ENCODE measurements at regions not wholly inside any gene's neighbourhood (a gene's known extent, or its start where the extent isn't known, plus 50 kb on each side); places are given as distances from the start of the nearest gene placed in this dataset.

GRCh38 chr9:88713010-88713409 lies 178.0 kb downstream of the NXNL2 start:
- TF ChIP-seq FOXP2 (optimal IDR thresholded peaks at IDR 0.05; ENCODE audit: borderline replicate concordance, extremely low read depth, extremely low read length, insufficient read depth) (no peak), POLR2AphosphoS5 (IDR thresholded peaks at IDR 0.05; ENCODE audit: low read depth, low read length) (no peak), SIN3A (IDR thresholded peaks at IDR 0.05; ENCODE audit: borderline replicate concordance, insufficient read depth, low read length) (no peak), TAF1 (IDR thresholded peaks at IDR 0.05; ENCODE audit: borderline replicate concordance, insufficient read depth, low read length) (no peak)
- TF ChIP-seq, protein P1, sequence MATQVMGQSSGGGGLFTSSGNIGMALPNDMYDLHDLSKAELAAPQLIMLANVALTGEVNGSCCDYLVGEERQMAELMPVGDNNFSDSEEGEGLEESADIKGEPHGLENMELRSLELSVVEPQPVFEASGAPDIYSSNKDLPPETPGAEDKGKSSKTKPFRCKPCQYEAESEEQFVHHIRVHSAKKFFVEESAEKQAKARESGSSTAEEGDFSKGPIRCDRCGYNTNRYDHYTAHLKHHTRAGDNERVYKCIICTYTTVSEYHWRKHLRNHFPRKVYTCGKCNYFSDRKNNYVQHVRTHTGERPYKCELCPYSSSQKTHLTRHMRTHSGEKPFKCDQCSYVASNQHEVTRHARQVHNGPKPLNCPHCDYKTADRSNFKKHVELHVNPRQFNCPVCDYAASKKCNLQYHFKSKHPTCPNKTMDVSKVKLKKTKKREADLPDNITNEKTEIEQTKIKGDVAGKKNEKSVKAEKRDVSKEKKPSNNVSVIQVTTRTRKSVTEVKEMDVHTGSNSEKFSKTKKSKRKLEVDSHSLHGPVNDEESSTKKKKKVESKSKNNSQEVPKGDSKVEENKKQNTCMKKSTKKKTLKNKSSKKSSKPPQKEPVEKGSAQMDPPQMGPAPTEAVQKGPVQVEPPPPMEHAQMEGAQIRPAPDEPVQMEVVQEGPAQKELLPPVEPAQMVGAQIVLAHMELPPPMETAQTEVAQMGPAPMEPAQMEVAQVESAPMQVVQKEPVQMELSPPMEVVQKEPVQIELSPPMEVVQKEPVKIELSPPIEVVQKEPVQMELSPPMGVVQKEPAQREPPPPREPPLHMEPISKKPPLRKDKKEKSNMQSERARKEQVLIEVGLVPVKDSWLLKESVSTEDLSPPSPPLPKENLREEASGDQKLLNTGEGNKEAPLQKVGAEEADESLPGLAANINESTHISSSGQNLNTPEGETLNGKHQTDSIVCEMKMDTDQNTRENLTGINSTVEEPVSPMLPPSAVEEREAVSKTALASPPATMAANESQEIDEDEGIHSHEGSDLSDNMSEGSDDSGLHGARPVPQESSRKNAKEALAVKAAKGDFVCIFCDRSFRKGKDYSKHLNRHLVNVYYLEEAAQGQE (IDR thresholded peaks at IDR 0.05; ENCODE audit: insufficient read depth in 1 of 2, low read depth in 2 of 2, low read length in 2 of 2): no peak

- TF ChIP-seq FOXP2 (optimal IDR thresholded peaks at IDR 0.05; ENCODE audit: borderline replicate concordance, extremely low read depth, extremely low read length, insufficient read depth): no peak
- no peak for TF ChIP-seq SIN3A (IDR thresholded peaks at IDR 0.05; ENCODE audit: borderline replicate concordance, insufficient read depth, low read length)
- TF ChIP-seq, protein P1 (IDR thresholded peaks at IDR 0.05; ENCODE audit: insufficient read depth in 1 of 2, low read depth in 2 of 2, low read length in 2 of 2): no peak
Observed at GRCh38 chr9:88716596-88717290, 181.8 kb downstream of the NXNL2 start.

DNA sequence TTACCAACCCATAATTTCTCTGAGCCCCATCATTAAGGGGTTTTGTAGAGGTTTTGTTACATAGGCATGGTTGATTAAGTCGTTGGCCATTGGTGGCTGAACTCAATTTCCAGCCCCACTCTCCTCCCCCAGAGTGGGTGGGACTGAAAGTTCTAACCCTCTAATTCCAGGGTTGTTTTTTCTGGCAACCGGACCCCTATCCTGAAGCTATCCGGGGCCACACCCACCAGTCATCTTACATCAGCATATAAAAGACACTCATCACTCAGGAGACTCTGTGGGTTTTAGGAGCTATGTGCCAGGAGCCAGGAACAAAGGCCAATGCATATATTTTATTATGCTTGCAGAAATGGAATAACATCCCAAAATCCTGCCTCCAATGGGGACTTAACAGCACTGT lies 186.0 kb downstream of the NXNL2 start:
- TF ChIP-seq, protein P1 (IDR thresholded peaks at IDR 0.05; ENCODE audit: insufficient read depth in 1 of 2, low read depth in 2 of 2, low read length in 2 of 2): no peak
- TF ChIP-seq TAF1 (IDR thresholded peaks at IDR 0.05; ENCODE audit: borderline replicate concordance, insufficient read depth, low read length): no peak
- no peak for TF ChIP-seq POLR2AphosphoS5 (IDR thresholded peaks at IDR 0.05; ENCODE audit: low read depth, low read length)
- no peak for TF ChIP-seq SIN3A (IDR thresholded peaks at IDR 0.05; ENCODE audit: borderline replicate concordance, insufficient read depth, low read length)
- no peak for TF ChIP-seq FOXP2 (optimal IDR thresholded peaks at IDR 0.05; ENCODE audit: borderline replicate concordance, extremely low read depth, extremely low read length, insufficient read depth)

DNA sequence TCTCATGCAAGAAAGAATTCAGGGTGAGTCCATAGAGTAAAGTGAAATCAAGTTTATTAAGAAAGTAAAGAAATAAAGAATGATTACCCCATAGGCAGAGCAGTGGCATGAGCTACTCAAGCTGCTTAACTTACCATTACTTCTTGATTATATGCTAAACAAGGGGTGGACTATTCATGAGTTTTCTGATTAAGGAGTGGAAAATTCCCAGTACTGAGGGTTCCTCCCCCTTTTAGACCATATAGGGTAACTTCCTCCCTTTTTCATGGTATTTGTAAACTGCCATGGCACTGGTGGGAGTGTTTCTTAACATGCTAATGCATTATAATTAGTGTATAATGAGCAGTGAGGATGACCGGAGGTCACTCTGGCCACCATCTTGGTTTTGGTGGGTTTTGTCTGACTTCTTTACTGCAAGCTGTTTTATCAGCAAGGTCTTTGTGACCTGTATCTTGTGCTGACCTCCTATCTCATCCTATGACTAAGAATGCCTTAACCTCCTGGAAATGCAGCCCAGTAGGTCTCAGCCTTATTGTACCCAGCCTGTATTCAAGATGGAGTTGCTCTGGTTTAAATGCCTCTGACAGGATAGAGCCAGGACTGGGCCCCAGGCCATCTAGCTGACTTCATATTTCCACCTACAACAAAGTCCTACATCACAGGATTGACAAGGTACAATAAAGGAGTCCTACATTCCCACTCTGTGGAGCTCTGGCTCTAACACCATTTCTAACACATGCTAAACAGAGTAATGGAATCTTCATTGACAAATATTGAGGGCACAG lies 186.7 kb downstream of the NXNL2 start:
- TF ChIP-seq POLR2AphosphoS5 (IDR thresholded peaks at IDR 0.05; ENCODE audit: low read depth, low read length): no peak
- TF ChIP-seq, protein P1 (IDR thresholded peaks at IDR 0.05; ENCODE audit: insufficient read depth in 1 of 2, low read depth in 2 of 2, low read length in 2 of 2): no peak
- TF ChIP-seq SIN3A (IDR thresholded peaks at IDR 0.05; ENCODE audit: borderline replicate concordance, insufficient read depth, low read length): no peak
- no peak for TF ChIP-seq TAF1 (IDR thresholded peaks at IDR 0.05; ENCODE audit: borderline replicate concordance, insufficient read depth, low read length)
- TF ChIP-seq FOXP2 (optimal IDR thresholded peaks at IDR 0.05; ENCODE audit: borderline replicate concordance, extremely low read depth, extremely low read length, insufficient read depth): no peak

Measured in PFSK-1 (cell line).